DND-41 (cell line): ENCODE measurements at regions not wholly inside any gene's neighbourhood (a gene's known extent, or its start where the extent isn't known, plus 50 kb on each side); places are given as distances from the start of the nearest gene placed in this dataset.

Experiments
- ATAC-seq: fragments of 200-7000 bp; cut with Tn5 transposase; 3 replicates; pipeline ENCODE4 v1.9.1; 2021; ENCODE audit warnings: low read depth; ENCODE audit not compliant: insufficient read depth
- DNase-seq: peaks from one replicate; pipeline ENCODE4 v3.0.0-alpha.2; 2020
- H2AFZ ChIP-seq: 2 replicates; pipeline ENCODE4 v1.6.0; 2012; ENCODE audit warnings: low read depth, low read length
- H3K27ac ChIP-seq: 2 replicates; pipeline ENCODE4 v1.5.1; 2012; ENCODE audit warnings: low read length, inconsistent platforms
- H3K27me3 ChIP-seq: fragments of 200-600 bp; sonication (generic); 2 replicates; pipeline ENCODE4 v1.6.0; 2012; ENCODE audit warnings: low read length, mild to moderate bottlenecking, inconsistent platforms; ENCODE audit not compliant: insufficient read depth, poor library complexity
- H3K36me3 ChIP-seq: 2 replicates; pipeline ENCODE4 v1.5.1; 2012; ENCODE audit warnings: low read length, inconsistent platforms; ENCODE audit not compliant: insufficient read depth
- H3K4me1 ChIP-seq: 2 replicates; pipeline ENCODE4 v1.5.1; 2012; ENCODE audit warnings: mild to moderate bottlenecking, low read length; ENCODE audit not compliant: insufficient read depth
- H3K4me2 ChIP-seq: 2 replicates; pipeline ENCODE4 v1.6.0; 2012; ENCODE audit warnings: mild to moderate bottlenecking, moderate library complexity, low read length, inconsistent platforms; ENCODE audit not compliant: insufficient read depth
- H3K4me3 ChIP-seq, 2 experiments: fragments of 200-600 bp in 1 of 2; shearing (Covaris generic) in 1 of 2; 2 replicates each; pipeline ENCODE4 v1.5.1; 2012 to 2016; ENCODE audit warnings: inconsistent platforms in 2 of 2, low read length in 2 of 2, mild to moderate bottlenecking in 2 of 2, low read depth in 1 of 2, moderate library complexity in 1 of 2
- H3K79me2 ChIP-seq: 2 replicates; pipeline ENCODE4 v1.6.0; 2012; ENCODE audit warnings: low read length, inconsistent platforms; ENCODE audit not compliant: insufficient read depth
- H3K9ac ChIP-seq: 2 replicates; pipeline ENCODE4 v1.6.0; 2012; ENCODE audit warnings: low read depth, mild to moderate bottlenecking, inconsistent platforms, low read length, moderate library complexity
- H3K9me3 ChIP-seq: 2 replicates; pipeline ENCODE4 v1.5.1; 2012; ENCODE audit warnings: low read length, moderate library complexity, mild to moderate bottlenecking, inconsistent platforms; ENCODE audit not compliant: insufficient read depth, severe bottlenecking
- H4K20me1 ChIP-seq: 2 replicates; pipeline ENCODE4 v1.6.0; 2012; ENCODE audit warnings: low read length; ENCODE audit not compliant: insufficient read depth
- CTCF ChIP-seq: IDR thresholded peaks from 2 replicates; pipeline ENCODE4 v1.5.1; 2012; ENCODE audit warnings: borderline replicate concordance, low read length, moderate library complexity, mild to moderate bottlenecking; ENCODE audit not compliant: poor library complexity, severe bottlenecking; ENCODE audit errors: extremely low read depth
- EZH2 ChIP-seq: IDR thresholded peaks from 3 replicates; pipeline ENCODE4 v1.6.1; 2012; ENCODE audit warnings: borderline replicate concordance, low read depth, mild to moderate bottlenecking, moderate library complexity, low read length, inconsistent platforms; ENCODE audit not compliant: severe bottlenecking

GRCh38 chr16:72224260-72224768, 52.4 kb upstream of the PMFBP1 start:
- DNase-seq (no peak), ATAC-seq (no peak)
- no peaks in the 10 kb centered on the region for H3K9me3 ChIP-seq
- H3K27ac ChIP-seq: no peak overlapping the region
- H3K36me3 ChIP-seq: no peaks in the 10 kb centered on the region
- H3K79me2 ChIP-seq: no peaks in the 10 kb centered on the region
- H2AFZ ChIP-seq: no peak overlapping the region
- TF ChIP-seq CTCF (no peak), EZH2 (no peak)
- H3K4me3 ChIP-seq: no peak overlapping the region
- H3K4me2 ChIP-seq: no peak overlapping the region
- H3K4me1 ChIP-seq: no peaks in the 10 kb centered on the region
- no peaks in the 10 kb centered on the region for H4K20me1 ChIP-seq
- no peak overlapping the region for H3K9ac ChIP-seq
- no peaks in the 10 kb centered on the region for H3K27me3 ChIP-seq

GRCh38 chr16:72222503-72222902, 50.5 kb upstream of the PMFBP1 start:
- Histone ChIP-seq H3K36me3 (no peaks in the 10 kb centered on the region), H3K27me3 (no peaks in the 10 kb centered on the region), H4K20me1 (no peaks in the 10 kb centered on the region), H3K27ac (no peak overlapping the region), H3K9ac (no peak overlapping the region), H3K9me3 (no peaks in the 10 kb centered on the region), H3K79me2 (no peaks in the 10 kb centered on the region), H3K4me2 (no peak overlapping the region), H3K4me3 (no peak overlapping the region), H2AFZ (no peak overlapping the region), H3K4me1 (no peaks in the 10 kb centered on the region)
- TF ChIP-seq EZH2 (no peak), CTCF (no peak)
- ATAC-seq: no peak
- no peak for DNase-seq
